ENCODE measurements at regions not wholly inside any gene's neighbourhood (a gene's known extent, or its start where the extent isn't known, plus 50 kb on each side); places are given as distances from the start of the nearest gene placed in this dataset.

DNA sequence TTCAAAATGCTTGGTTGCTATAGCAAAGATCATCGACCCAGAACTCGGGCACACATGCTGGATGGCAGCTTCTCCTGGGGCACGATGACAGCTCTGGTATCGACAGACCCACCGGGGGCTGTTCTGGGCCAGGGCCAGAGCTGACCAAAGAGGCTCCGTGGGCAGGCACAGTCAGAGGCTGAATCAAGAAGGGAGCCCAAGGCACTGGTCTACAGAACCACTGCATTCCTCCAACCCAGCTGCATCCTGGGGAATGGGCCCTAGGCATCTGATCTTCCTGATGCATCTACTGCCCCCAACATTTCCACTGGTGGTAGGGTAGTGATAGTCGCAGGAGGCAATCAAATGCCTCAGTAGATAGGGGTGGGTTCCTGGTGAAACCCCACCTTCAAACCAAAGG is 470.3 kb downstream of the TBC1D22A start:
- ATAC-seq, result no peak
- TF ChIP-seq PPARA (CRISPR knock-in tag; IDR thresholded peaks at IDR 0.05; ENCODE audit: borderline replicate concordance) (no peak), RARB (CRISPR knock-in tag; IDR thresholded peaks at IDR 0.05) (no peak), GLIS3 (CRISPR knock-in tag; IDR thresholded peaks at IDR 0.05) (no peak), ISL1 (CRISPR knock-in tag; IDR thresholded peaks at IDR 0.05) (no peak), ZC3H10 (CRISPR knock-in tag; IDR thresholded peaks at IDR 0.05) (no peak), TOX (CRISPR knock-in tag; IDR thresholded peaks at IDR 0.05; ENCODE audit: borderline replicate concordance) (no peak), ZFP30 (CRISPR knock-in tag; IDR thresholded peaks at IDR 0.05) (no peak), BACH2 (CRISPR knock-in tag; IDR thresholded peaks at IDR 0.05; ENCODE audit: borderline replicate concordance) (no peak), OSR1 (CRISPR knock-in tag; IDR thresholded peaks at IDR 0.05) (no peak)
- TF ChIP-seq, protein P1, sequence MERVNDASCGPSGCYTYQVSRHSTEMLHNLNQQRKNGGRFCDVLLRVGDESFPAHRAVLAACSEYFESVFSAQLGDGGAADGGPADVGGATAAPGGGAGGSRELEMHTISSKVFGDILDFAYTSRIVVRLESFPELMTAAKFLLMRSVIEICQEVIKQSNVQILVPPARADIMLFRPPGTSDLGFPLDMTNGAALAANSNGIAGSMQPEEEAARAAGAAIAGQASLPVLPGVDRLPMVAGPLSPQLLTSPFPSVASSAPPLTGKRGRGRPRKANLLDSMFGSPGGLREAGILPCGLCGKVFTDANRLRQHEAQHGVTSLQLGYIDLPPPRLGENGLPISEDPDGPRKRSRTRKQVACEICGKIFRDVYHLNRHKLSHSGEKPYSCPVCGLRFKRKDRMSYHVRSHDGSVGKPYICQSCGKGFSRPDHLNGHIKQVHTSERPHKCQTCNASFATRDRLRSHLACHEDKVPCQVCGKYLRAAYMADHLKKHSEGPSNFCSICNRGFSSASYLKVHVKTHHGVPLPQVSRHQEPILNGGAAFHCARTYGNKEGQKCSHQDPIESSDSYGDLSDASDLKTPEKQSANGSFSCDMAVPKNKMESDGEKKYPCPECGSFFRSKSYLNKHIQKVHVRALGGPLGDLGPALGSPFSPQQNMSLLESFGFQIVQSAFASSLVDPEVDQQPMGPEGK (CRISPR knock-in tag; IDR thresholded peaks at IDR 0.05; ENCODE audit: borderline replicate concordance), result no peak
- TF ChIP-seq, protein P2, sequence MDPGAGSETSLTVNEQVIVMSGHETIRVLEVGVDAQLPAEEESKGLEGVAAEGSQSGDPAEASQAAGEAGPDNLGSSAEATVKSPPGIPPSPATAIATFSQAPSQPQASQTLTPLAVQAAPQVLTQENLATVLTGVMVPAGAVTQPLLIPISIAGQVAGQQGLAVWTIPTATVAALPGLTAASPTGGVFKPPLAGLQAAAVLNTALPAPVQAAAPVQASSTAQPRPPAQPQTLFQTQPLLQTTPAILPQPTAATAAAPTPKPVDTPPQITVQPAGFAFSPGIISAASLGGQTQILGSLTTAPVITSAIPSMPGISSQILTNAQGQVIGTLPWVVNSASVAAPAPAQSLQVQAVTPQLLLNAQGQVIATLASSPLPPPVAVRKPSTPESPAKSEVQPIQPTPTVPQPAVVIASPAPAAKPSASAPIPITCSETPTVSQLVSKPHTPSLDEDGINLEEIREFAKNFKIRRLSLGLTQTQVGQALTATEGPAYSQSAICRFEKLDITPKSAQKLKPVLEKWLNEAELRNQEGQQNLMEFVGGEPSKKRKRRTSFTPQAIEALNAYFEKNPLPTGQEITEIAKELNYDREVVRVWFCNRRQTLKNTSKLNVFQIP (CRISPR knock-in tag; IDR thresholded peaks at IDR 0.05; ENCODE audit: borderline replicate concordance, low read depth), result no peak
- TF ChIP-seq, protein P3, sequence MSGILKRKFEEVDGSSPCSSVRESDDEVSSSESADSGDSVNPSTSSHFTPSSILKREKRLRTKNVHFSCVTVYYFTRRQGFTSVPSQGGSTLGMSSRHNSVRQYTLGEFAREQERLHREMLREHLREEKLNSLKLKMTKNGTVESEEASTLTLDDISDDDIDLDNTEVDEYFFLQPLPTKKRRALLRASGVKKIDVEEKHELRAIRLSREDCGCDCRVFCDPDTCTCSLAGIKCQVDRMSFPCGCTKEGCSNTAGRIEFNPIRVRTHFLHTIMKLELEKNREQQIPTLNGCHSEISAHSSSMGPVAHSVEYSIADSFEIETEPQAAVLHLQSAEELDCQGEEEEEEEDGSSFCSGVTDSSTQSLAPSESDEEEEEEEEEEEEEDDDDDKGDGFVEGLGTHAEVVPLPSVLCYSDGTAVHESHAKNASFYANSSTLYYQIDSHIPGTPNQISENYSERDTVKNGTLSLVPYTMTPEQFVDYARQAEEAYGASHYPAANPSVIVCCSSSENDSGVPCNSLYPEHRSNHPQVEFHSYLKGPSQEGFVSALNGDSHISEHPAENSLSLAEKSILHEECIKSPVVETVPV (CRISPR knock-in tag; IDR thresholded peaks at IDR 0.05), result no peak

DNA sequence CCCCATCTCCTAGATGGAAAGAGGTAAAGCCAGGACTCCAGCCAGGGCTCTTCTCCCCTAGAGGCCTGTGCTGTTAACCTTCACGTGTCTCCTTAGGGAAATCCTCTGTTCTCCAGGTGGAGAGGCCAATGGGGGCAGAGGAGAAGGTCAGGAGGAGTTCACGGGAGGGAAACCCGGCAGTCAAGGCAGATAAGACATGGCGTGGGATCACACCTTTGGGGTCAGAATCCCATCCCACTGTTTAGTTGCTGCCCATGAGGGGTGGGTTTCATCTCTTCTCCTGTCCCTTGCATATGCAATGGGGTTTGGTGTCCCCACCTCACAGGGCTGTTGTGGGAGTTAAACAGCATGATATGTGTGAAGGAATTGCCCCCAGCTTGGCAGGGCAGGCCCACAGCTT is 469.7 kb downstream of the TBC1D22A start:
- ATAC-seq, result no peak
- TF ChIP-seq ARNTL (CRISPR knock-in tag; IDR thresholded peaks at IDR 0.05; ENCODE audit: borderline replicate concordance, low read depth) (no peak), OSR1 (CRISPR knock-in tag; IDR thresholded peaks at IDR 0.05) (no peak)
- TF ChIP-seq, protein P1 (CRISPR knock-in tag; IDR thresholded peaks at IDR 0.05; ENCODE audit: borderline replicate concordance), result no peak
- TF ChIP-seq, protein P3 (CRISPR knock-in tag; IDR thresholded peaks at IDR 0.05), result no peak

DNA sequence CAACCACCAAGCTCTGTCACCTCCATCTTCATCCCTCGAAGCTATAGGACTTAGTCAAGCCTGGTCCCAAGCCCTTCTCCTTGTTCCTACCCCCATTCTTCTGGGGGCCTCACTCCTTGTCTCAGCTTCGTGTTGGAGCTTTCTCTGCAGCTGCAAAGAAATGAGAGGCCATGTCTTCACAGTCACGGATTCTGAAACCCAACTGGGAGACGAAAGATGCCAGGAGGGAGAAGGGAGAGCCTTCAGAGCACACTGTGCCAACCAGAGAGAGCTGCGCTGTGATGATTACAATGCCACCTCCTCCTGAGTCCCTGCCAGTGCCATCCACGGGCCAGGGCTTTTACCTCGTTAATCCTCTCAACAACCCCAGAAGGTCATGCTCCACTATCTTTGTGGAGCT is 469.3 kb downstream of the TBC1D22A start:
- ATAC-seq, result no peak
- TF ChIP-seq TSHZ2 (CRISPR knock-in tag; IDR thresholded peaks at IDR 0.05) (no peak), ESRRG (CRISPR knock-in tag; IDR thresholded peaks at IDR 0.05) (no peak), CSDC2 (CRISPR knock-in tag; IDR thresholded peaks at IDR 0.05) (no peak), ZFP30 (CRISPR knock-in tag; IDR thresholded peaks at IDR 0.05) (no peak), RARB (CRISPR knock-in tag; IDR thresholded peaks at IDR 0.05) (no peak), CREB5 (CRISPR knock-in tag; IDR thresholded peaks at IDR 0.05; ENCODE audit: low read depth) (no peak), TOX (CRISPR knock-in tag; IDR thresholded peaks at IDR 0.05; ENCODE audit: borderline replicate concordance) (no peak), ISL1 (CRISPR knock-in tag; IDR thresholded peaks at IDR 0.05) (no peak), BACH2 (CRISPR knock-in tag; IDR thresholded peaks at IDR 0.05; ENCODE audit: borderline replicate concordance) (no peak), ZNF565 (CRISPR knock-in tag; conservative IDR thresholded peaks at IDR 0.05; ENCODE audit: low read depth) (no peak), ZC3H10 (CRISPR knock-in tag; IDR thresholded peaks at IDR 0.05) (no peak), ZFP3 (CRISPR knock-in tag; IDR thresholded peaks at IDR 0.05) (no peak), ARNTL (CRISPR knock-in tag; IDR thresholded peaks at IDR 0.05; ENCODE audit: borderline replicate concordance, low read depth) (no peak), GLIS3 (CRISPR knock-in tag; IDR thresholded peaks at IDR 0.05) (no peak)
- TF ChIP-seq, protein P1 (CRISPR knock-in tag; IDR thresholded peaks at IDR 0.05; ENCODE audit: borderline replicate concordance), result no peak
- TF ChIP-seq, protein P3 (CRISPR knock-in tag; IDR thresholded peaks at IDR 0.05), result no peak

Measured in SK-N-SH treated with all-trans-retinoic acid at 6 μM for 48 hours (cell line).